ENCODE measurements at regions not wholly inside any gene's neighbourhood (a gene's known extent, or its start where the extent isn't known, plus 50 kb on each side); places are given as distances from the start of the nearest gene placed in this dataset.
A peak's percentile ranks its signal among the peaks of the same experiment; 100 is the strongest.

DNA sequence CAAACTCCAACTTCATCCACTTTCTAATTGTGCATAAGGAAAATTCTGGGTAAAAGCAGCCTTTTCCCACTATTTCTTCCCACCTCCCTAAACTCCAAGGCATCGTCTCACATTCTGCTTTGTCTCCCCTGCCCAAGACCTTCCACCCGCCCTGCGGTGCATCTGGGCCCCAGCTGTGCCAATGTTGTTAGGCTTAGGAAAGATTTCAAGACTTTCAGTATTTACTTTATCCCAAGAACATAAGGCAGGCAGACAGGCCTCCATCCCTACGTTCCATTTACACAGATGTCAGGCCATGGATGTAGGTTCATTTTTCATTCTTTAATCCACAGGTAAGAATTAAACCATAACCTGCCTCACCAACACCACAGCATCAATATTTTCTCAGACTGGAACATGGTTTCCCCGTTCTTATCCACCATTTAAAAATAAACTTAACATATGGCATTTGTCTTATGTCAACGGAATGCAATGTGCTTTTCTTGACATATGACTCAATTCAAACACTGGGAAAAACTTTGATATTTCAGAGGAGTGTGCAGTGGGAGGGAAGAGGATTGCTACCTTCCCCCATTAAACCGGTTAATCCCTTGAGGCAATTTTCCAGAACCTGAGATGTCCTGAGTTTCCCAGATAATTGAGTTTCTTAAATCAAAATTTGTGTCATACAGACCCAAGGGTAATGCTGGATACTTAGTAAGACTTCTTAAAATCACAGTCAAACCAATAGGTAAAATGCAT lies 238.0 kb upstream of the LRIG1 start:
- peak; percentile 72 for DNase-seq (ENCODE audit: low read depth)
- H3K4me3 ChIP-seq (ENCODE audit: low read length): no peak overlapping the region
- TF ChIP-seq, protein P1, sequence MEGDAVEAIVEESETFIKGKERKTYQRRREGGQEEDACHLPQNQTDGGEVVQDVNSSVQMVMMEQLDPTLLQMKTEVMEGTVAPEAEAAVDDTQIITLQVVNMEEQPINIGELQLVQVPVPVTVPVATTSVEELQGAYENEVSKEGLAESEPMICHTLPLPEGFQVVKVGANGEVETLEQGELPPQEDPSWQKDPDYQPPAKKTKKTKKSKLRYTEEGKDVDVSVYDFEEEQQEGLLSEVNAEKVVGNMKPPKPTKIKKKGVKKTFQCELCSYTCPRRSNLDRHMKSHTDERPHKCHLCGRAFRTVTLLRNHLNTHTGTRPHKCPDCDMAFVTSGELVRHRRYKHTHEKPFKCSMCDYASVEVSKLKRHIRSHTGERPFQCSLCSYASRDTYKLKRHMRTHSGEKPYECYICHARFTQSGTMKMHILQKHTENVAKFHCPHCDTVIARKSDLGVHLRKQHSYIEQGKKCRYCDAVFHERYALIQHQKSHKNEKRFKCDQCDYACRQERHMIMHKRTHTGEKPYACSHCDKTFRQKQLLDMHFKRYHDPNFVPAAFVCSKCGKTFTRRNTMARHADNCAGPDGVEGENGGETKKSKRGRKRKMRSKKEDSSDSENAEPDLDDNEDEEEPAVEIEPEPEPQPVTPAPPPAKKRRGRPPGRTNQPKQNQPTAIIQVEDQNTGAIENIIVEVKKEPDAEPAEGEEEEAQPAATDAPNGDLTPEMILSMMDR (IDR thresholded peaks at IDR 0.05; ENCODE audit: insufficient read depth, low read depth, low read length, missing control alignments): no peak

DNA sequence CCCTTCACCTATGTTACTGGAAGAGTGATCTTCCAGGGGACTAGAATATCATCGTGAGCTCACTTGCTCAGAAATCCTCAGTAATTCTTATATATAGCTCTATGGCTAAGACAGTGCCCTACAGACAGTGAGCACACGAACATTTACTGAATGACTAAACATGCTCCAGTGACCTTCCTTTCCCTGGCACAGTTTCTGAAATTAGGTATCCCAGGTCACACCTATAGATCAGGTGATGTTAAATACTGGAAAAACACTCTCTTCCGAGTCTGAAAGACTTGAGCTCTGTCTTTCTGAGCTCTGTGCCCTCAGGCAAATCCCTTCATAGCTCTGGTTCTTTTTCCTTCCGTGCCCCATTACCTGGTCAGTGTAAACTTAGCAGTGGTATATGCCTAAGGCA lies 239.4 kb upstream of the LRIG1 start:
- H3K4me3 ChIP-seq (ENCODE audit: low read length): no peak overlapping the region
- DNase-seq (ENCODE audit: low read depth): peak; percentile 58
- TF ChIP-seq, protein P1 (IDR thresholded peaks at IDR 0.05; ENCODE audit: insufficient read depth, low read depth, low read length, missing control alignments): no peak

DNA sequence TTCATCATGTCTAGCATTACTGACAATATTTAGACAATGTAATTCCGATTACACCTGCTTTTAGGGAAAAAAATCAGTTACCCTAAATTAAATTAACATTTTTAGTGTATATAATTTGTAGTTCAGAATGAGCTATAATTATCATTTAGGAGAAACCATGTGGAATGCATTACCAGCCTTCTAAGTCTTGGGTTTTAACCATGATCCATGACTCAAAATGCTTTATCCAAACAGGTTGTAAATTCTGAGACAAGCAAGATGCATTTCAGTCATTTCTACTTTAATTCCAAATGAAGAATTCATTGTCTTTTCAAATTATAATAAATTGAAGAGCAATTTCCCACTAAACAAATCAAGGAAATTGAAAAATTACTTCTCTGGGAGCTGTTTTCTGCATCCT lies 243.7 kb upstream of the LRIG1 start:
- TF ChIP-seq, protein P1 (IDR thresholded peaks at IDR 0.05; ENCODE audit: insufficient read depth, low read depth, low read length, missing control alignments): no peak
- H3K4me3 ChIP-seq (ENCODE audit: low read length): no peak overlapping the region
- DNase-seq (ENCODE audit: low read depth): no peak

DNA sequence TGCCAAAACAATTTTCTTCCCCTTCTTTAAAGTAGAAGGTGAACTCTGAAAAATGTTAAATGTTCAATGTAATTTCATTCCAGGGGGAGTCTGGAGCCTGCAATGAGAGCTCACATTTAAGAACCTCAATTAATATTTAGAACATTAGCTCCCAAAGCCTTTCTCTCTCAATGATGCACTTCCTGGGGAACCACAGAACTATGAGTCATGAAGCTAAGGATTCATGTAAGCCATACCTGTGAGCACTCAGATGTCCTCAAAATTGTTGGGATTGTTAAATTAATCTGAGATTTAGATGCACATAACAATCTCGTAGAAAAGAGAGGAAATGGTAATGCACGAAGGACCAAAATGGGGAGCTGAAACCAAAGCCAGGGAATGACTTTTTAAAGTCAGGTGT lies 244.2 kb upstream of the LRIG1 start:
- peak; percentile 65 for DNase-seq (ENCODE audit: low read depth)
- TF ChIP-seq, protein P1 (IDR thresholded peaks at IDR 0.05; ENCODE audit: insufficient read depth, low read depth, low read length, missing control alignments): no peak
- no peak overlapping the region for H3K4me3 ChIP-seq (ENCODE audit: low read length)

DNA sequence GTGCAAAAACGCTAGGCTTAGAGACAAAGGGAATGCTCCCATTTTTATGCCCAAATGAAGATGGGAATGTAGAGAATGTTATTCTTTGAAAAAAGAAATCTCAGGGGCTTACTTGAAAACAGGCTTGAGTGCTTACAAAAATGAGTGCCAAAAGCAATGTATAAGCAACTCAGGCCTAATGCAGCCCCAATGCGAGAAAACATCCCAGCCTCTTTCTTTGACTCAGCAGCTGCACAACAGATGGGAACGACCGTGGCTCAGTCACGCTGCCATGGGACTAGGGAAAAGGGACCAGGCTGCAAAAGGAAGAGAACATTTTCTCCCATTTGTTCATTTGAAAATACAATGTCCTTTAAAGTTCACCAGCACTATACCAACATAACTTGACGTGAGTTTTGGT lies 246.4 kb upstream of the LRIG1 start:
- no peak for DNase-seq (ENCODE audit: low read depth)
- TF ChIP-seq, protein P1 (IDR thresholded peaks at IDR 0.05; ENCODE audit: insufficient read depth, low read depth, low read length, missing control alignments): no peak
- H3K4me3 ChIP-seq (ENCODE audit: low read length): no peak overlapping the region

DNA sequence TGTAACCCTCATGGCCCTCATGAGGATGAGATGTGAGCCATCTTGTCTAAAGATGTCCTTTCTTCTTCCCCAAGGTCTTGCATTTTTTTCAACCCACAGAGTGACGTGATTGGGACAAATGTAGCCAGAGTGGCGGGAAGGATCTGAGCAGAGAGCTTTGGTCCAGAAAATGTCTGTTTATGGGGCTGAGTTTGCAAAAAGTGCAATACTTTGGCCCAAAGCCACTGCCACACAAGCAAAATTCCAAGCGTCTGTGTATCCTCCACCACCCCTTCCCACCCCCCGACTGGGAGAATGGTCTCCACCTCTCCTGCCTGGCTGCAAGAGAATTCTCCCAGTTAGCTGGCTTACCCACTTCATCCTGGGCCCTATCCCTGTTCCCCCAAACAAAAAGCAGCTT lies 246.9 kb upstream of the LRIG1 start:
- DNase-seq (ENCODE audit: low read depth): no peak
- H3K4me3 ChIP-seq (ENCODE audit: low read length): no peak overlapping the region
- TF ChIP-seq, protein P1 (IDR thresholded peaks at IDR 0.05; ENCODE audit: insufficient read depth, low read depth, low read length, missing control alignments): no peak
